Activated T-helper 17 cell treated with anti-CD3 and anti-CD28 coated beads, Interleukin-2, amount 50 U/mL, for 72 hours (primary cell): ENCODE measurements at regions not wholly inside any gene's neighbourhood (a gene's known extent, or its start where the extent isn't known, plus 50 kb on each side); places are given as distances from the start of the nearest gene placed in this dataset.
A peak's percentile ranks its signal among the peaks of the same experiment; 100 is the strongest.
"Not testable (repeated sequence)": the region's sequence is repeated elsewhere in the genome, so short reads cannot be mapped to it uniquely, and the experiment has no call there.

Experiments used
- ATAC-seq: fragments of 150-1000 bp; cut with Tn5 transposase; replicated peaks from 2 replicates; pipeline ENCODE4 v1.10.0; 2021; ENCODE audit warnings: mild to moderate bottlenecking, moderate library complexity
- H3K27ac Mint-ChIP-seq: one replicate; pipeline ENCODE4 v1.8.0; 2022; ENCODE audit warnings: mixed read lengths
- H3K27me3 Mint-ChIP-seq: one replicate; pipeline ENCODE4 v1.8.0; 2022; ENCODE audit warnings: mixed read lengths
- H3K36me3 Mint-ChIP-seq: one replicate; pipeline ENCODE4 v1.8.0; 2022; ENCODE audit warnings: low read depth, mild to moderate bottlenecking, mixed read lengths
- H3K4me1 Mint-ChIP-seq: one replicate; pipeline ENCODE4 v1.8.0; 2022; ENCODE audit warnings: mixed read lengths
- H3K4me3 Mint-ChIP-seq: one replicate; pipeline ENCODE4 v1.8.0; 2022; ENCODE audit warnings: mild to moderate bottlenecking, mixed read lengths
- H3K9me3 Mint-ChIP-seq: one replicate; pipeline ENCODE4 v1.8.0; 2022; ENCODE audit warnings: mixed read lengths

- Mint-ChIP-seq H3K9me3 (no peaks in the 10 kb centered on the region), H3K4me1 (no peaks in the 10 kb centered on the region), H3K27ac (no peak overlapping the region), H3K36me3 (no peaks in the 10 kb centered on the region), H3K4me3 (no peak overlapping the region), H3K27me3 (peaks cover 4% of the 10 kb centered on the region)
- ATAC-seq: no peak
Observed at GRCh38 chrX:109879991-109880390, 122.9 kb upstream of the TMEM164 start.

- no peak for ATAC-seq
Observed at GRCh38 chrX:109880629-109881028, 122.3 kb upstream of the TMEM164 start.

GRCh38 chrX:109886122-109886761 is 116.7 kb upstream of the TMEM164 start:
- Mint-ChIP-seq H3K36me3 (no peaks in the 10 kb centered on the region), H3K9me3 (no peaks in the 10 kb centered on the region), H3K27me3 (peaks cover 5% of the 10 kb centered on the region), H3K4me3 (no peak overlapping the region), H3K4me1 (no peaks in the 10 kb centered on the region), H3K27ac (no peak overlapping the region)
- ATAC-seq: no peak

More at GRCh38 chrX:109880629-109881028, 122.3 kb upstream of the TMEM164 start:
- H3K27ac Mint-ChIP-seq: no peak overlapping the region
- H3K9me3 Mint-ChIP-seq: no peaks in the 10 kb centered on the region
- peaks cover 4% of the 10 kb centered on the region for H3K27me3 Mint-ChIP-seq
- H3K36me3 Mint-ChIP-seq: no peaks in the 10 kb centered on the region
- H3K4me1 Mint-ChIP-seq: no peaks in the 10 kb centered on the region
- no peak overlapping the region for H3K4me3 Mint-ChIP-seq

GRCh38 chrX:109889289-109890006 is 113.5 kb upstream of the TMEM164 start:
- H3K9me3 Mint-ChIP-seq: no peaks in the 10 kb centered on the region
- H3K27ac Mint-ChIP-seq: no peak overlapping the region
- no peaks in the 10 kb centered on the region for H3K36me3 Mint-ChIP-seq
- H3K4me3 Mint-ChIP-seq: no peak overlapping the region
- H3K4me1 Mint-ChIP-seq: no peaks in the 10 kb centered on the region
- ATAC-seq: no peak
- H3K27me3 Mint-ChIP-seq: peaks cover 5% of the 10 kb centered on the region

GRCh38 chrX:109890300-109890699 is 112.6 kb upstream of the TMEM164 start:
- no peak overlapping the region for H3K4me3 Mint-ChIP-seq
- peaks cover 5% of the 10 kb centered on the region for H3K27me3 Mint-ChIP-seq
- no peak for ATAC-seq
- no peaks in the 10 kb centered on the region for H3K36me3 Mint-ChIP-seq
- no peaks in the 10 kb centered on the region for H3K9me3 Mint-ChIP-seq
- no peaks in the 10 kb centered on the region for H3K4me1 Mint-ChIP-seq
- no peak overlapping the region for H3K27ac Mint-ChIP-seq

- H3K4me1 Mint-ChIP-seq: no peaks in the 10 kb centered on the region
- no peaks in the 10 kb centered on the region for H3K9me3 Mint-ChIP-seq
- no peak overlapping the region for H3K4me3 Mint-ChIP-seq
- no peak overlapping the region for H3K27ac Mint-ChIP-seq
- H3K27me3 Mint-ChIP-seq: peaks cover 5% of the 10 kb centered on the region
- H3K36me3 Mint-ChIP-seq: no peaks in the 10 kb centered on the region
- peak; percentile 43 for ATAC-seq
Observed at GRCh38 chrX:109890910-109891502, 111.9 kb upstream of the TMEM164 start.

- not testable (repeated sequence) for ATAC-seq, H3K4me1 Mint-ChIP-seq, H3K9me3 Mint-ChIP-seq, H3K4me3 Mint-ChIP-seq, H3K27ac Mint-ChIP-seq, H3K36me3 Mint-ChIP-seq, H3K27me3 Mint-ChIP-seq
Observed at GRCh38 chrX:109896024-109896423, 106.9 kb upstream of the TMEM164 start.

- no peak overlapping the region for H3K4me3 Mint-ChIP-seq
Observed at GRCh38 chrX:109902665-109903064, 100.2 kb upstream of the TMEM164 start.

GRCh38 chrX:109911046-109911445 is 91.9 kb upstream of the TMEM164 start:
- H3K4me3 Mint-ChIP-seq: no peak overlapping the region
- no peaks in the 10 kb centered on the region for H3K4me1 Mint-ChIP-seq
- no peak overlapping the region for H3K27ac Mint-ChIP-seq
- no peak for ATAC-seq
- no peaks in the 10 kb centered on the region for H3K9me3 Mint-ChIP-seq
- H3K27me3 Mint-ChIP-seq: no peaks in the 10 kb centered on the region
- no peaks in the 10 kb centered on the region for H3K36me3 Mint-ChIP-seq

More at GRCh38 chrX:109902665-109903064, 100.2 kb upstream of the TMEM164 start:
- Mint-ChIP-seq H3K36me3 (no peaks in the 10 kb centered on the region), H3K9me3 (no peaks in the 10 kb centered on the region), H3K27ac (no peak overlapping the region), H3K27me3 (peaks cover 9% of the 10 kb centered on the region), H3K4me1 (no peaks in the 10 kb centered on the region)
- ATAC-seq: no peak

- H3K27ac Mint-ChIP-seq, H3K9me3 Mint-ChIP-seq, H3K4me1 Mint-ChIP-seq, H3K4me3 Mint-ChIP-seq, H3K36me3 Mint-ChIP-seq, H3K27me3 Mint-ChIP-seq, ATAC-seq: not testable (repeated sequence)
Observed at GRCh38 chrX:109912993-109913392, 89.9 kb upstream of the TMEM164 start.

GRCh38 chrX:109914114-109914849 is 88.6 kb upstream of the TMEM164 start:
- no peaks in the 10 kb centered on the region for H3K36me3 Mint-ChIP-seq
- H3K9me3 Mint-ChIP-seq: no peaks in the 10 kb centered on the region
- H3K4me3 Mint-ChIP-seq: no peak overlapping the region
- H3K27me3 Mint-ChIP-seq: no peaks in the 10 kb centered on the region
- no peak overlapping the region for H3K27ac Mint-ChIP-seq
- no peaks in the 10 kb centered on the region for H3K4me1 Mint-ChIP-seq
- no peak for ATAC-seq

- ATAC-seq: no peak
- no peaks in the 10 kb centered on the region for H3K36me3 Mint-ChIP-seq
- no peak overlapping the region for H3K27ac Mint-ChIP-seq
- no peaks in the 10 kb centered on the region for H3K4me1 Mint-ChIP-seq
- no peaks in the 10 kb centered on the region for H3K9me3 Mint-ChIP-seq
- no peak overlapping the region for H3K4me3 Mint-ChIP-seq
- no peaks in the 10 kb centered on the region for H3K27me3 Mint-ChIP-seq
Observed at GRCh38 chrX:109918753-109919152, 84.2 kb upstream of the TMEM164 start.

GRCh38 chrX:109920325-109920724 is 82.6 kb upstream of the TMEM164 start:
- no peaks in the 10 kb centered on the region for H3K36me3 Mint-ChIP-seq
- no peak overlapping the region for H3K27ac Mint-ChIP-seq
- H3K4me1 Mint-ChIP-seq: no peaks in the 10 kb centered on the region
- no peaks in the 10 kb centered on the region for H3K9me3 Mint-ChIP-seq
- H3K4me3 Mint-ChIP-seq: no peak overlapping the region
- H3K27me3 Mint-ChIP-seq: no peaks in the 10 kb centered on the region
- no peak for ATAC-seq

- no peaks in the 10 kb centered on the region for H3K36me3 Mint-ChIP-seq
- no peak for ATAC-seq
- no peak overlapping the region for H3K4me3 Mint-ChIP-seq
- H3K4me1 Mint-ChIP-seq: no peaks in the 10 kb centered on the region
- no peaks in the 10 kb centered on the region for H3K9me3 Mint-ChIP-seq
- H3K27ac Mint-ChIP-seq: no peak overlapping the region
- no peaks in the 10 kb centered on the region for H3K27me3 Mint-ChIP-seq
Observed at GRCh38 chrX:109920868-109921267, 82.0 kb upstream of the TMEM164 start.
